ENCODE measurements at regions not wholly inside any gene's neighbourhood (a gene's known extent, or its start where the extent isn't known, plus 50 kb on each side); places are given as distances from the start of the nearest gene placed in this dataset.

DNA sequence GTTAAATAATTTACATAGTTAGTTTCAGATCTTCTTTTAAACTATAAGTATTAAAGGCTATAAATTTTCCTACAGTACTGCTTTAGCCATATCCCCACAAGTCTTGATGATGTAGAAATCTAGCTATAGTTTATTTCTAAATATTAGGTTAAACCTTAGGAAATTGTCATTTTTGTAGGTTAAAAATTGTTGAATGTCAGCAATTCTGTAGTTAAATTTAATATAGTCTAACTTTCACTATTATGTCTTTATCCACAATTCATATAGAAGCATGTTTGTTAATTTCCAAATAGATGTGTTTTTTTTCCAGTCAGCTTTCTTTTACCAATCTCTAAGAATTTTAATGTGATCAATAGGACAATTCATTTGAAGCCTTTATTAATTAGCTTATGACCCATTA, 199.7 kb downstream of the ETAA1 start:
- Histone ChIP-seq H3K4me3 (no peak overlapping the region), H3K27me3 (no peaks in the 10 kb centered on the region), H3K4me1 (no peaks in the 10 kb centered on the region), H3K36me3 (no peaks in the 10 kb centered on the region), H3K9me3 (peaks cover 0 to 13% (median 8%) of the 10 kb centered on the region in 4 donors), H3K27ac (replicated peaks in 1 of 4) (no peak overlapping the region)
- TF ChIP-seq POLR2AphosphoS5 (IDR thresholded peaks at IDR 0.05) (no peak), EP300 (IDR thresholded peaks at IDR 0.05) (no peak), POLR2A (IDR thresholded peaks at IDR 0.05; ENCODE audit: low read depth) (no peak)
- TF ChIP-seq, protein P1, sequence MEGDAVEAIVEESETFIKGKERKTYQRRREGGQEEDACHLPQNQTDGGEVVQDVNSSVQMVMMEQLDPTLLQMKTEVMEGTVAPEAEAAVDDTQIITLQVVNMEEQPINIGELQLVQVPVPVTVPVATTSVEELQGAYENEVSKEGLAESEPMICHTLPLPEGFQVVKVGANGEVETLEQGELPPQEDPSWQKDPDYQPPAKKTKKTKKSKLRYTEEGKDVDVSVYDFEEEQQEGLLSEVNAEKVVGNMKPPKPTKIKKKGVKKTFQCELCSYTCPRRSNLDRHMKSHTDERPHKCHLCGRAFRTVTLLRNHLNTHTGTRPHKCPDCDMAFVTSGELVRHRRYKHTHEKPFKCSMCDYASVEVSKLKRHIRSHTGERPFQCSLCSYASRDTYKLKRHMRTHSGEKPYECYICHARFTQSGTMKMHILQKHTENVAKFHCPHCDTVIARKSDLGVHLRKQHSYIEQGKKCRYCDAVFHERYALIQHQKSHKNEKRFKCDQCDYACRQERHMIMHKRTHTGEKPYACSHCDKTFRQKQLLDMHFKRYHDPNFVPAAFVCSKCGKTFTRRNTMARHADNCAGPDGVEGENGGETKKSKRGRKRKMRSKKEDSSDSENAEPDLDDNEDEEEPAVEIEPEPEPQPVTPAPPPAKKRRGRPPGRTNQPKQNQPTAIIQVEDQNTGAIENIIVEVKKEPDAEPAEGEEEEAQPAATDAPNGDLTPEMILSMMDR (IDR thresholded peaks at IDR 0.05) = no peak
- no peak for DNase-seq (ENCODE audit: extremely low spot score)
- intact Hi-C loops (cut with DNase I) = no loop called here

DNA sequence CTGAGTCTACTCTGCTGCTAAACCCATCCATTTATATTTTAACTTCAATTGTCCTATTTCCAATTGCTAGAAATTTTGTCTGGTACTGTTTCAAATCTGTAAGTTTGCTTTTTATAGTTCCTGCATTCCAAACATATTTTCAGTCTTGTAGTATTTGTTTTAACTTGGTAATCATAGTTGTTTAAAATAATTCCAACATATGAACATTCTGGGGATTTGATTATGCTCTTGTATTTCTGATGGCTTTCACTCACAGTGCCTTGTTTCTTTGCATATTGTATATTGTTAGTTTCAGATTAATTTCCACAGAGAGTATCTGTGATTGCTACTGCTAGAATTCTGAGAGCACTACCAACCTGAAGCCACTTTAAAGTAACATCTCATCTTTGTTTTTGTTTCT, 202.4 kb downstream of the ETAA1 start:
- Histone ChIP-seq H3K27me3 (no peaks in the 10 kb centered on the region), H3K4me1 (no peaks in the 10 kb centered on the region), H3K36me3 (no peaks in the 10 kb centered on the region), H3K9me3 (peaks cover 0 to 13% (median 2%) of the 10 kb centered on the region in 4 donors), H3K27ac (replicated peaks in 1 of 4) (no peak overlapping the region), H3K4me3 (no peak overlapping the region)
- no peak for TF ChIP-seq EP300 (IDR thresholded peaks at IDR 0.05)
- TF ChIP-seq POLR2AphosphoS5 (IDR thresholded peaks at IDR 0.05) = no peak
- TF ChIP-seq, protein P1 (IDR thresholded peaks at IDR 0.05) = no peak
- no peak for TF ChIP-seq POLR2A (IDR thresholded peaks at IDR 0.05; ENCODE audit: low read depth)
- no peak for DNase-seq (ENCODE audit: extremely low spot score)
- intact Hi-C loops (cut with DNase I) = no loop called here

DNA sequence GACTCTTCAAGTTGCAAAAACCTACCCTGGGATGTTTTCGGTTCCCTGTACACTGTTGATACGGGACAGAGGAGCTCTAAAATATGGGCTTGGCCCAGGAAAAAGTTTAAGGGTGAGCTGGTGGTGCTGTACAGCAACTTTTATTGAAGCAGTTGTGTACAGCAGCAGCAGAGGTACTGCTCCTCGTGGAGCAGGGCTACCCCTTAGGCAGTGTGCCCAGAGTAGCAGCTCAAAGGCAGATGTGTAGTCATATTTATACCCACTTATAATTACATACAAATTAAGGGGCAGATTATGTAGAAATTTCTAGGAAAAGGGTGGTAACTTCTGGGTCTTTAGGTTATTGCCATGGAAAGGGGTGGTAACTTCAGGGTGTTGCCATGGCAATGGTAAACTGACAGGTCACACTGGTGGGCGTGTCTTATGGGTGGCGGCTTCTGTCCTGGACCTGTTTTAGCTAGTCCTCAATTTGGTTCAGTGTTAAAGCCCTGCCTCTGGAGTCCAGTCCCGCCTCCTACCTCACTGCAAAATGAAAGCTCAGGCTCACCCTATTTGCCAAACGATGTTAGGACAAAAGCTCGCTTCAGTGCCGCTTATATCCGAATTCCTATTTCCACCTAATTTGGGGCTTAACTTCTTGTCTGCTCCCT, 203.2 kb downstream of the ETAA1 start:
- Histone ChIP-seq H3K9me3 (peaks cover 0 to 13% (median 0%) of the 10 kb centered on the region in 4 donors), H3K27ac (replicated peaks in 1 of 4) (no peak overlapping the region), H3K36me3 (no peaks in the 10 kb centered on the region), H3K27me3 (no peaks in the 10 kb centered on the region), H3K4me3 (no peak overlapping the region), H3K4me1 (no peaks in the 10 kb centered on the region)
- WGBS = 78% methylated on average over 10 of the region's 10 CpGs
- DNase-seq (ENCODE audit: extremely low spot score) = no peak
- no peak for TF ChIP-seq EP300 (IDR thresholded peaks at IDR 0.05)
- TF ChIP-seq POLR2A (IDR thresholded peaks at IDR 0.05; ENCODE audit: low read depth) = no peak
- TF ChIP-seq, protein P1 (IDR thresholded peaks at IDR 0.05) = no peak
- no peak for TF ChIP-seq POLR2AphosphoS5 (IDR thresholded peaks at IDR 0.05)
- intact Hi-C loops (cut with DNase I) = no loop called here

DNA sequence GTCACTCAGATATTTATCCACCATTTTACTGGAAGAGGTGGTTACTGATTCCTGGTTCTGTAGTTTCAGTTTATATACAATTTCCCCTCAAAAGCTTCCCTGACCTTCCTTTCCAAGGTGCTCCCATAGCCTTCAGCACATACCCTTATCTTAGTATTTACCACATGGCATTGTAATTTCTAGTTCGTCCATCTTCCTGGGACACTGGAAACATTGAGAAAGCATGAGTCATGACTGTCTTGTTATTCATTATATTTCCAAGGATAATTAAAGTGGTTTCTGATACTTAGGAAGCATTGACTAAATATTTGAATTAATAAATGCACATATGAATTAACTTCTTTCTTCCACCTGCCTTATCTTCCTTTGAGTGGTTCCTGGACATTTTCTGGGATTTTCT, 203.8 kb downstream of the ETAA1 start:
- no peaks in the 10 kb centered on the region for H3K4me1 ChIP-seq
- peaks cover 0 to 12% (median 0%) of the 10 kb centered on the region in 4 donors for H3K9me3 ChIP-seq
- intact Hi-C loops (cut with DNase I) = no loop called here
- 61% methylated on average over 1 of the region's 1 CpG for WGBS
- no peak overlapping the region for H3K27ac ChIP-seq (replicated peaks in 1 of 4)
- no peaks in the 10 kb centered on the region for H3K36me3 ChIP-seq
- no peak for DNase-seq (ENCODE audit: extremely low spot score)
- H3K4me3 ChIP-seq = no peak overlapping the region
- no peaks in the 10 kb centered on the region for H3K27me3 ChIP-seq
- TF ChIP-seq EP300 (IDR thresholded peaks at IDR 0.05) = no peak
- TF ChIP-seq, protein P1 (IDR thresholded peaks at IDR 0.05) = no peak
- TF ChIP-seq POLR2AphosphoS5 (IDR thresholded peaks at IDR 0.05) = no peak
- no peak for TF ChIP-seq POLR2A (IDR thresholded peaks at IDR 0.05; ENCODE audit: low read depth)

DNA sequence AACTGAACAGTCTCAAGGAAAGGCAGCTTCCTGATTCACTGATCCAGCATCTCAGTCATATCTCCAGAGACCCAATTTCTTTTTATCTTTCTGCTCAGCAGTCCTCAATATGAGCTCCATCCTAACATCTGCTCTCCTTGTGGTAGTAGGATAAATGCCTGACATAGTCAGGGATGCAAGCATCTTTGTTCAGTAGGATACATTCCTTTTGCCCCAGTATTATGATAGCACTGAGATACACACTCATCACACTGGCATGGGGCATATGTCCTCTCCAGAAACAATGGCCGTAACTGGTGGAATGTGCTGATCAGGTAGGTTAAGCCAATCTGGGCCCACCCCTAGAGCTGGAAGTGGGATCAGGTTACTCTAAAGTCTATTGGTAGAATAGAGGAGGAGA, 207.2 kb downstream of the ETAA1 start:
- intact Hi-C loops (cut with DNase I) = no loop called here
- 100% methylated on average over 1 of the region's 1 CpG for WGBS
- Histone ChIP-seq H3K9me3 (no peaks in the 10 kb centered on the region), H3K27me3 (no peaks in the 10 kb centered on the region), H3K27ac (replicated peaks in 1 of 4) (no peak overlapping the region), H3K4me3 (no peak overlapping the region), H3K4me1 (no peaks in the 10 kb centered on the region), H3K36me3 (no peaks in the 10 kb centered on the region)
- TF ChIP-seq EP300 (IDR thresholded peaks at IDR 0.05) = no peak
- no peak for TF ChIP-seq POLR2AphosphoS5 (IDR thresholded peaks at IDR 0.05)
- TF ChIP-seq, protein P1 (IDR thresholded peaks at IDR 0.05) = no peak
- no peak for TF ChIP-seq POLR2A (IDR thresholded peaks at IDR 0.05; ENCODE audit: low read depth)
- no peak for DNase-seq (ENCODE audit: extremely low spot score)
